Esophagus muscularis mucosa (tissue), 3 donors: ENCODE measurements at regions not wholly inside any gene's neighbourhood (a gene's known extent, or its start where the extent isn't known, plus 50 kb on each side); places are given as distances from the start of the nearest gene placed in this dataset.

Experiments used
- POLR2A ChIP-seq: fragments of 450-650 bp; IDR thresholded peaks from one replicate; pipeline ENCODE4 v1.6.1; 2017; ENCODE audit warnings: antibody characterized with exemption, moderate library complexity, mild to moderate bottlenecking, low read depth
- TF ChIP-seq, protein P1 (sequence below), 3 experiments: fragments of 200-600 bp in 2 of 3; fragments of 450-650 bp in 1 of 3; sonication (generic) in 2 of 3; IDR thresholded peaks; one replicate each; pipeline ENCODE4 v1.5.1; 2017 to 2019; ENCODE audit warnings: antibody characterized with exemption in 3 of 3, mild to moderate bottlenecking in 2 of 3, moderate library complexity in 1 of 3

DNA sequence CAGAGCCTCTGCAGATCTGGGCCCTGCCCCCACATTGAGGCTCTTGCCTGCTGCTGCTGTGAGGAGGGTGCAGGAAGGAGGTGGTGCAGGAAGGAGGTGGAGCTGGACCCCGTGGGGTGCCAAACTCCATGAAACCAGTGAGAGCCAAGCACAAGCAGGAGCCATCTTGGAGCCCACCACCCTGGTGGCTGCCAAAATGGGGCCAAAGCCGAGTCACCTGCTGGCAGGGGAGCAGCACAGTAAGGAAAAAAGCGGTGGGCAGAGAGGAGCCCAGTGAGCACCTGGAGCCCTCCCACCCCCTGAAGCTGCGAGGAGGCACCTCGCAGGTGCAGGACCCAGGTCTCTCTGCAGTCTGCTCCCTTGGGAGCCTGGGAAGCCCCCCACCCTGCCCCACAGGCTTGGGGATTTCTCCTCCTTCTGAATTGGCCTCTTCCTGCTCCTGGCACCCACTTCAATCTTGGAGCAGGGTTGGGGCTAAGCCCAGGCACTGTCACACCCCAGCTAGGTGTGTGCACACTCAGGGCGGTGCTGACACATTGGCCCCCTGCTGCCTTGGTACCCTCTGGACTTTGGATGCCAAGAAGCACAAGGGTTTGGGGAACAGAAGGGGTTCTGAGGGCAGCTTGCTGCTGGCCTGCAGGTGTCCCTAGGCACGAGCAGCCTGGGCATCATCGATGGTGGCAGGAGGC lies 245.4 kb upstream of the LRRTM4 start:
- no peak for TF ChIP-seq POLR2A
- TF ChIP-seq, protein P1, sequence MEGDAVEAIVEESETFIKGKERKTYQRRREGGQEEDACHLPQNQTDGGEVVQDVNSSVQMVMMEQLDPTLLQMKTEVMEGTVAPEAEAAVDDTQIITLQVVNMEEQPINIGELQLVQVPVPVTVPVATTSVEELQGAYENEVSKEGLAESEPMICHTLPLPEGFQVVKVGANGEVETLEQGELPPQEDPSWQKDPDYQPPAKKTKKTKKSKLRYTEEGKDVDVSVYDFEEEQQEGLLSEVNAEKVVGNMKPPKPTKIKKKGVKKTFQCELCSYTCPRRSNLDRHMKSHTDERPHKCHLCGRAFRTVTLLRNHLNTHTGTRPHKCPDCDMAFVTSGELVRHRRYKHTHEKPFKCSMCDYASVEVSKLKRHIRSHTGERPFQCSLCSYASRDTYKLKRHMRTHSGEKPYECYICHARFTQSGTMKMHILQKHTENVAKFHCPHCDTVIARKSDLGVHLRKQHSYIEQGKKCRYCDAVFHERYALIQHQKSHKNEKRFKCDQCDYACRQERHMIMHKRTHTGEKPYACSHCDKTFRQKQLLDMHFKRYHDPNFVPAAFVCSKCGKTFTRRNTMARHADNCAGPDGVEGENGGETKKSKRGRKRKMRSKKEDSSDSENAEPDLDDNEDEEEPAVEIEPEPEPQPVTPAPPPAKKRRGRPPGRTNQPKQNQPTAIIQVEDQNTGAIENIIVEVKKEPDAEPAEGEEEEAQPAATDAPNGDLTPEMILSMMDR (IDR thresholded peaks at IDR 0.05): no peak
